ENCODE measurements at regions not wholly inside any gene's neighbourhood (a gene's known extent, or its start where the extent isn't known, plus 50 kb on each side); places are given as distances from the start of the nearest gene placed in this dataset.

DNA sequence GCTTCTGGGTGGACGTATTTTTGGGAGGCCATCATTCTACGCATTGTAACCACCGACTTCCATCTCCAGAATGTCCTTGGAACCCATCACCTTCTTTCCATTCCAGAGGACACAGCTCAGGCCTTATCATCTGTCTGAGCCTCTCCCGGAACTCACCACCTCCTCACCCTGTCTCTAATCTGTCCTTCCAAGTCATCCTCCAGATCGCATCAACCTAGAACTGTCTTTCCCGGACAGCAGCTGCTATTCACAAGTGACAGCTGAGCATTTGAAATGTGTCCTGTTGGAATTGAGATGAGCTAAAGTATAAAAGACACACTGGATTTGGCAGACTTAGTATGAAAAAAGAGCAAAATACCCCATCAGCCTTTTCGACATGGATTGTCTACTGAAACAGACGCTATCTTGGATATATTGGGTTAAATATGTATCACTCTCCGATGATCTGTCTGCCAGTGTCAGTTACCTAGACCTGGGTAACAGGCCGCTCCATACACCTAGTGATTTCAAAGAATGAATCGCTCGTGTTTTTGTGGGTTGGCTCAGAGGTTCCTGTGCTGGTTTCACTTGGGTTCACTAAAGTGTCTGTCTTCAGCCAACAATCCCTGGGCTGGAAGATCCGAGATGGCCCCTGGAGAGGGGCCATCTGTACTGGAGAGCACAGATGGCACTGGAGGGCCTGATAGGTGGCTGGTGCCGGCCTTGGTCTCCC lies 104.4 kb upstream of the RFLNA start:
- ATAC-seq (peak; percentile 46), DNase-seq (ENCODE audit: extremely low read depth in 1 of 4, low spot score in 3 of 4) (peak in 1 of 4 experiments; percentile 15), FAIRE-seq (peak; percentile 77)
- no TSS peak for BruUV-seq (replicated peaks)
- in situ Hi-C loops (cut with MboI) = no loop called here
- POLR2A ChIA-PET = interaction anchor here (0.5 to 1.1 kb wide), 5 partner anchors 8 to 122 kb away, joined by 3 read pairs; no protein-coding TSS in a partner anchor
- intact Hi-C loops (cut with micrococcal nuclease) = no loop called here
- CTCF ChIA-PET (ENCODE audit: low intra/inter-chr PET ratio) = no interaction called here
- Histone ChIP-seq H3K4me1 (replicated peaks in 1 of 2; ENCODE audit: control insufficient read depth in 2 of 2, insufficient read depth in 2 of 2, low read length in 2 of 2) (peaks cover 3 to 17% of the 10 kb centered on the region in 2 experiments; a peak in 3 of 5 replicates), H3K79me2 (ENCODE audit: control insufficient read depth, insufficient read depth, low read length) (no peaks in the 10 kb centered on the region), H3K36me3 (ENCODE audit: control insufficient read depth, insufficient read depth, low read length) (no peaks in the 10 kb centered on the region), H4K20me1 (replicated peaks; ENCODE audit: control insufficient read depth, insufficient read depth, low read length) (no peaks in the 10 kb centered on the region), H3K9ac (ENCODE audit: insufficient read depth in 1 of 2, low read depth in 2 of 2, low read length in 2 of 2) (0 out of 4 replicates have a peak overlapping the region, but pooled peaks of 1 of the 2 experiments have one; percentile 1), H3K9me3 (replicated peaks; ENCODE audit: control insufficient read depth, insufficient read depth, low read depth, low read length) (peaks cover 3% of the 10 kb centered on the region), H3K4me2 (ENCODE audit: insufficient read depth, low read length) (peak overlapping the region; percentile 44; the same call in 1 of the 2 replicates), H2AFZ (ENCODE audit: low read depth, low read length) (peak overlapping the region; percentile 37), H3K4me3 (no peak overlapping the region), H3K27ac (ENCODE audit: extremely low read depth, low read depth, low read length) (0 out of 3 replicates have a peak overlapping the region, but pooled peaks have one; percentile 34), H3K27me3 (ENCODE audit: control insufficient read depth in 2 of 2, insufficient read depth in 2 of 2, low read length in 2 of 2) (peaks cover 35 to 62% of the 10 kb centered on the region in 2 experiments), H3K9me1 (ENCODE audit: control insufficient read depth, insufficient read depth, low read length) (no peaks in the 10 kb centered on the region)
- 19% methylated on average over 14 of the region's 14 CpGs for WGBS (ENCODE audit: insufficient coverage, low coverage, missing lambda C conversion rate)
- no peak for TF ChIP-seq PHB (CRISPR knock-in tag; IDR thresholded peaks at IDR 0.05)
- TF ChIP-seq GATAD2B (IDR thresholded peaks at IDR 0.05; ENCODE audit: borderline replicate concordance) = no peak
- TF ChIP-seq, protein P1, sequence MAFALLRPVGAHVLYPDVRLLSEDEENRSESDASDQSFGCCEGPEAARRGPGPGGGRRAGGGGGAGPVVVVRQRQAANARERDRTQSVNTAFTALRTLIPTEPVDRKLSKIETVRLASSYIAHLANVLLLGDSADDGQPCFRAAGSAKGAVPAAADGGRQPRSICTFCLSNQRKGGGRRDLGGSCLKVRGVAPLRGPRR (CRISPR knock-in tag; IDR thresholded peaks at IDR 0.05) = no peak
- TF ChIP-seq TAL1 (IDR thresholded peaks at IDR 0.05) = peak; percentile 27; the same call in 1 of the 2 replicates
- TF ChIP-seq VEZF1 (CRISPR knock-in tag; IDR thresholded peaks at IDR 0.05) = no peak
- TF ChIP-seq PRPF4 (IDR thresholded peaks at IDR 0.05; ENCODE audit: insufficient read depth, low read depth, low read length, poor library complexity, severe bottlenecking) = no peak
- no peak; the same call in 1 of the 2 replicates for TF ChIP-seq POLR2H (tag; IDR thresholded peaks at IDR 0.05; ENCODE audit: low read depth)
- TF ChIP-seq, protein P2, sequence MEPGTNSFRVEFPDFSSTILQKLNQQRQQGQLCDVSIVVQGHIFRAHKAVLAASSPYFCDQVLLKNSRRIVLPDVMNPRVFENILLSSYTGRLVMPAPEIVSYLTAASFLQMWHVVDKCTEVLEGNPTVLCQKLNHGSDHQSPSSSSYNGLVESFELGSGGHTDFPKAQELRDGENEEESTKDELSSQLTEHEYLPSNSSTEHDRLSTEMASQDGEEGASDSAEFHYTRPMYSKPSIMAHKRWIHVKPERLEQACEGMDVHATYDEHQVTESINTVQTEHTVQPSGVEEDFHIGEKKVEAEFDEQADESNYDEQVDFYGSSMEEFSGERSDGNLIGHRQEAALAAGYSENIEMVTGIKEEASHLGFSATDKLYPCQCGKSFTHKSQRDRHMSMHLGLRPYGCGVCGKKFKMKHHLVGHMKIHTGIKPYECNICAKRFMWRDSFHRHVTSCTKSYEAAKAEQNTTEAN (CRISPR knock-in tag; IDR thresholded peaks at IDR 0.05) = no peak
- no peak for TF ChIP-seq TARDBP (IDR thresholded peaks at IDR 0.05)
- TF ChIP-seq ETS2 (tag; IDR thresholded peaks at IDR 0.05; ENCODE audit: borderline replicate concordance, poor library complexity, severe bottlenecking) = no peak
- TF ChIP-seq POU5F1 (IDR thresholded peaks at IDR 0.05; ENCODE audit: borderline replicate concordance, low read depth, low read length, partially characterized antibody) = no peak
- peak; percentile 55 for TF ChIP-seq MEIS2 (IDR thresholded peaks at IDR 0.05; ENCODE audit: partially characterized antibody)
- no peak for TF ChIP-seq ZNF57 (CRISPR knock-in tag; IDR thresholded peaks at IDR 0.05)
- TF ChIP-seq, protein P3, sequence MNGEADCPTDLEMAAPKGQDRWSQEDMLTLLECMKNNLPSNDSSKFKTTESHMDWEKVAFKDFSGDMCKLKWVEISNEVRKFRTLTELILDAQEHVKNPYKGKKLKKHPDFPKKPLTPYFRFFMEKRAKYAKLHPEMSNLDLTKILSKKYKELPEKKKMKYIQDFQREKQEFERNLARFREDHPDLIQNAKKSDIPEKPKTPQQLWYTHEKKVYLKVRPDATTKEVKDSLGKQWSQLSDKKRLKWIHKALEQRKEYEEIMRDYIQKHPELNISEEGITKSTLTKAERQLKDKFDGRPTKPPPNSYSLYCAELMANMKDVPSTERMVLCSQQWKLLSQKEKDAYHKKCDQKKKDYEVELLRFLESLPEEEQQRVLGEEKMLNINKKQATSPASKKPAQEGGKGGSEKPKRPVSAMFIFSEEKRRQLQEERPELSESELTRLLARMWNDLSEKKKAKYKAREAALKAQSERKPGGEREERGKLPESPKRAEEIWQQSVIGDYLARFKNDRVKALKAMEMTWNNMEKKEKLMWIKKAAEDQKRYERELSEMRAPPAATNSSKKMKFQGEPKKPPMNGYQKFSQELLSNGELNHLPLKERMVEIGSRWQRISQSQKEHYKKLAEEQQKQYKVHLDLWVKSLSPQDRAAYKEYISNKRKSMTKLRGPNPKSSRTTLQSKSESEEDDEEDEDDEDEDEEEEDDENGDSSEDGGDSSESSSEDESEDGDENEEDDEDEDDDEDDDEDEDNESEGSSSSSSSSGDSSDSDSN (IDR thresholded peaks at IDR 0.05; ENCODE audit: borderline replicate concordance in 1 of 2, low read depth in 2 of 2, low read length in 2 of 2) = 0 out of 4 replicates have a peak, but pooled peaks of 1 of the 2 experiments have one; percentile 11
- TF ChIP-seq ESRRB (CRISPR knock-in tag; IDR thresholded peaks at IDR 0.05; ENCODE audit: borderline replicate concordance) = no peak
